Liver (tissue), 8 donors: ENCODE measurements at regions not wholly inside any gene's neighbourhood (a gene's known extent, or its start where the extent isn't known, plus 50 kb on each side); places are given as distances from the start of the nearest gene placed in this dataset.

Experiments used
- DNase-seq: peaks from one replicate; pipeline ENCODE4 v3.0.0-alpha.2; 2017; ENCODE audit warnings: low spot score
- H3K27ac ChIP-seq, 2 donors: one replicate each; pipeline ENCODE4 v1.7.0; 2013; ENCODE audit warnings: inconsistent platforms in 2 of 2, low read length in 2 of 2, control low read depth in 1 of 2, low read depth in 1 of 2, mild to moderate bottlenecking in 1 of 2
- H3K27me3 ChIP-seq, 4 donors: one replicate each; pipeline versions ENCODE4 v1.6.1 to v1.7.0; 2013; ENCODE audit warnings: low read length in 3 of 4, inconsistent platforms in 1 of 4, mild to moderate bottlenecking in 1 of 4, moderate library complexity in 1 of 4; ENCODE audit not compliant: control insufficient read depth in 4 of 4, insufficient read depth in 4 of 4
- H3K36me3 ChIP-seq, 4 donors: one replicate each; pipeline versions ENCODE4 v1.6.1 to v1.7.0; 2013; ENCODE audit warnings: low read length in 3 of 4, mild to moderate bottlenecking in 3 of 4, low read depth in 1 of 4, moderate library complexity in 1 of 4; ENCODE audit not compliant: control insufficient read depth in 4 of 4, insufficient read depth in 3 of 4
- H3K4me1 ChIP-seq, 4 donors: one replicate each; pipeline versions ENCODE4 v1.6.1 to v1.7.0; 2013; ENCODE audit warnings: low read length in 3 of 4, mild to moderate bottlenecking in 3 of 4, moderate library complexity in 1 of 4; ENCODE audit not compliant: control insufficient read depth in 4 of 4, insufficient read depth in 4 of 4
- H3K4me3 ChIP-seq, 3 donors: one replicate each; pipeline versions ENCODE4 v1.6.1 to v1.7.0; 2013; ENCODE audit warnings: low read length in 3 of 3, control low read depth in 1 of 3, low read depth in 1 of 3, mild to moderate bottlenecking in 1 of 3
- H3K9ac ChIP-seq, 2 donors: one replicate each; pipeline ENCODE4 v1.7.0; 2013; ENCODE audit warnings: low read length in 2 of 2, mild to moderate bottlenecking in 2 of 2, moderate library complexity in 2 of 2, control low read depth in 1 of 2, low read depth in 1 of 2
- H3K9me3 ChIP-seq, 4 donors: one replicate each; pipeline versions ENCODE4 v1.6.1 to v1.7.0; 2013; ENCODE audit warnings: low read length in 3 of 4; ENCODE audit not compliant: control insufficient read depth in 4 of 4
- EGR1 ChIP-seq, 2 donors: IDR thresholded peaks; 2 replicates each; pipeline ENCODE4 v1.6.1; 2016 to 2018; ENCODE audit warnings: antibody characterized with exemption in 2 of 2, low read depth in 2 of 2
- FOXA1 ChIP-seq: IDR thresholded peaks from 2 replicates; pipeline ENCODE4 v1.6.1; 2016; ENCODE audit warnings: antibody characterized with exemption
- FOXA2 ChIP-seq: IDR thresholded peaks from 2 replicates; pipeline ENCODE4 v1.6.1; 2016; ENCODE audit warnings: antibody characterized with exemption
- GABPA ChIP-seq, 2 donors: IDR thresholded peaks in 1 of 2; conservative IDR thresholded peaks in 1 of 2; 2 replicates each; pipeline ENCODE4 v1.6.1; 2016; ENCODE audit warnings: antibody characterized with exemption in 2 of 2, mild to moderate bottlenecking in 1 of 2, moderate library complexity in 1 of 2
- HNF4A ChIP-seq, 2 donors: conservative IDR thresholded peaks; 2 replicates each; pipeline ENCODE4 v1.6.1; 2016; ENCODE audit warnings: antibody characterized with exemption in 2 of 2, mild to moderate bottlenecking in 2 of 2
- HNF4G ChIP-seq: IDR thresholded peaks from 2 replicates; pipeline ENCODE4 v1.6.1; 2016; ENCODE audit warnings: antibody characterized with exemption
- JUND ChIP-seq, 2 donors: IDR thresholded peaks; 2 replicates each; pipeline ENCODE4 v1.6.1; 2016; ENCODE audit warnings: antibody characterized with exemption in 2 of 2
- NR2F2 ChIP-seq: IDR thresholded peaks from 2 replicates; pipeline ENCODE4 v1.6.1; 2016; ENCODE audit warnings: antibody characterized with exemption
- RAD21 ChIP-seq, 2 donors: IDR thresholded peaks; 2 replicates each; pipeline ENCODE4 v1.6.1; 2016; ENCODE audit warnings: antibody characterized with exemption in 2 of 2, mild to moderate bottlenecking in 2 of 2
- REST ChIP-seq: IDR thresholded peaks from 2 replicates; pipeline ENCODE4 v1.6.1; 2016; ENCODE audit warnings: antibody characterized with exemption, mild to moderate bottlenecking
- RXRA ChIP-seq, 2 donors: IDR thresholded peaks; 2 replicates each; pipeline ENCODE4 v1.6.1; 2017 to 2018; ENCODE audit warnings: antibody characterized with exemption in 2 of 2, mild to moderate bottlenecking in 1 of 2
- SP1 ChIP-seq: IDR thresholded peaks from 2 replicates; pipeline ENCODE4 v1.6.1; 2018; ENCODE audit warnings: antibody characterized with exemption, mild to moderate bottlenecking
- TAF1 ChIP-seq: conservative IDR thresholded peaks from 2 replicates; pipeline ENCODE4 v1.6.1; 2016; ENCODE audit warnings: antibody characterized with exemption, mild to moderate bottlenecking
- YY1 ChIP-seq: IDR thresholded peaks from 2 replicates; pipeline ENCODE4 v1.6.1; 2016; ENCODE audit warnings: antibody characterized with exemption, mild to moderate bottlenecking
- ZBTB33 ChIP-seq: IDR thresholded peaks from 2 replicates; pipeline ENCODE4 v1.6.1; 2016; ENCODE audit warnings: antibody characterized with exemption
- WGBS: extraction: QIAGEN DNeasy Blood & Tissue Kit; methylation state at CpG from one replicate; pipeline ENCODE4 v1.1.7; 2013; 5-methylcytosine and 5-hydroxymethylcytosine counted together
- TF ChIP-seq, protein P1 (sequence below): IDR thresholded peaks from 2 replicates; pipeline ENCODE4 v1.6.1; 2016; ENCODE audit warnings: antibody characterized with exemption
- TF ChIP-seq, protein P2 (sequence below): fragments of 150-350 bp; IDR thresholded peaks from 2 replicates; pipeline ENCODE4 v1.5.1; 2017; ENCODE audit warnings: improper control_type of control experiment, low read depth, low read length; ENCODE audit not compliant: missing input control
- TF ChIP-seq, protein P3 (sequence below): IDR thresholded peaks from 2 replicates; pipeline ENCODE4 v1.6.1; 2016; ENCODE audit warnings: antibody characterized with exemption
- donor health status: healthy.
- donor health status: healthy.
- donor health status: healthy.
- donor health status: healthy.
- donor health status: healthy.

DNA sequence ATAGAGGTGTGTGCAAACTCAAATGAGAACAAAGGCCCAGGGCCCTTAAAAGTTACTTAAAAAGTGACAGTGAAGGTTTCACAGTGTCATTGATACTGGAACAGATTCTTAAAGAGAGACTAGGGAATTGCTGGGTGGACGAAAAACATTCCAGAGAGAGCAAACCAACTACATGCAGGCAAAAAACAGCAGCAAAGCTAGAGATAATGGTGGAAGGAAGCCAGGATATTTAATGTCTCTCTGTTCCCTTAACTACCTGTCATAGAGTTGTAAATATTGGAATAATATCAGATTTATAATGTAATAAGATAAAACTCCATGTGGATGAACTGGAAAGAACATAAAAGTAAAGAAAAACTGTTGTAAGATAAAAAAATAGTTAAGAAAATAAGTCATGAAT lies 508.6 kb downstream of the TAF11L14 start:
- no peaks in the 10 kb centered on the region for H3K36me3 ChIP-seq
- no peak overlapping the region for H3K4me3 ChIP-seq
- no peak overlapping the region for H3K27ac ChIP-seq
- no peaks in the 10 kb centered on the region for H3K27me3 ChIP-seq
- 72% methylated on average over 1 of the region's 1 CpG for WGBS
- H3K9ac ChIP-seq, result no peak overlapping the region
- no peaks in the 10 kb centered on the region for H3K9me3 ChIP-seq
- TF ChIP-seq FOXA1 (no peak), HNF4A (conservative IDR thresholded peaks at IDR 0.05) (no peak), SP1 (no peak), NR2F2 (no peak), JUND (IDR thresholded peaks at IDR 0.05) (no peak), TAF1 (no peak), EGR1 (IDR thresholded peaks at IDR 0.05; ENCODE audit: low read depth in 2 of 2) (no peak), GABPA (IDR thresholded peaks at IDR 0.05 in 1 of 2, conservative IDR thresholded peaks at IDR 0.05 in 1 of 2) (no peak), HNF4G (no peak), REST (no peak), RAD21 (IDR thresholded peaks at IDR 0.05) (no peak), RXRA (IDR thresholded peaks at IDR 0.05) (no peak)
- TF ChIP-seq, protein P1, sequence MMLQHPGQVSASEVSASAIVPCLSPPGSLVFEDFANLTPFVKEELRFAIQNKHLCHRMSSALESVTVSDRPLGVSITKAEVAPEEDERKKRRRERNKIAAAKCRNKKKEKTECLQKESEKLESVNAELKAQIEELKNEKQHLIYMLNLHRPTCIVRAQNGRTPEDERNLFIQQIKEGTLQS, result no peak
- TF ChIP-seq, protein P2, sequence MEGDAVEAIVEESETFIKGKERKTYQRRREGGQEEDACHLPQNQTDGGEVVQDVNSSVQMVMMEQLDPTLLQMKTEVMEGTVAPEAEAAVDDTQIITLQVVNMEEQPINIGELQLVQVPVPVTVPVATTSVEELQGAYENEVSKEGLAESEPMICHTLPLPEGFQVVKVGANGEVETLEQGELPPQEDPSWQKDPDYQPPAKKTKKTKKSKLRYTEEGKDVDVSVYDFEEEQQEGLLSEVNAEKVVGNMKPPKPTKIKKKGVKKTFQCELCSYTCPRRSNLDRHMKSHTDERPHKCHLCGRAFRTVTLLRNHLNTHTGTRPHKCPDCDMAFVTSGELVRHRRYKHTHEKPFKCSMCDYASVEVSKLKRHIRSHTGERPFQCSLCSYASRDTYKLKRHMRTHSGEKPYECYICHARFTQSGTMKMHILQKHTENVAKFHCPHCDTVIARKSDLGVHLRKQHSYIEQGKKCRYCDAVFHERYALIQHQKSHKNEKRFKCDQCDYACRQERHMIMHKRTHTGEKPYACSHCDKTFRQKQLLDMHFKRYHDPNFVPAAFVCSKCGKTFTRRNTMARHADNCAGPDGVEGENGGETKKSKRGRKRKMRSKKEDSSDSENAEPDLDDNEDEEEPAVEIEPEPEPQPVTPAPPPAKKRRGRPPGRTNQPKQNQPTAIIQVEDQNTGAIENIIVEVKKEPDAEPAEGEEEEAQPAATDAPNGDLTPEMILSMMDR, result no peak
- no peak for DNase-seq
- H3K4me1 ChIP-seq, result no peaks in the 10 kb centered on the region

DNA sequence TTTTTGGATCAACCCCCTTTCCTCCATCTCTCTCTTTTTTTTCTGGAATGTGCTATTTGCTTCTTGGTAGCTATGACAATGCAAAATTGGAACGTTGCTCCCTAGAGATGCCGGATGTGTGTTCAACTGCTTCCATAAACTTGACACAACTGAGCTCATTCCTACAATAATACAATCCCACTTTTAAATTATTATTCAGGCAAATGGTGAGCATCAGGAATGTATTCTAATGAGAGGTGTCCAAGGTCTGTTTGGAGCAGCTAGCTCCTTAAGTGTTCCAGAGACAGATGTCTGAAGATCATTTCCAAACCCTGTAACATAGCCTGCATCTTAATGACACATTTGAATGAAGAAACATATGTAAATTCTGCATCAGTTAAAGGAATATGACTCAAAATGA lies 518.4 kb downstream of the TAF11L14 start:
- DNase-seq, result no peak
- WGBS, result 85% methylated on average over 2 of the region's 2 CpGs

More for the DNA sequence above, 518.4 kb downstream of the TAF11L14 start:
- no peaks in the 10 kb centered on the region for H3K9me3 ChIP-seq
- H3K9ac ChIP-seq, result no peak overlapping the region
- no peaks in the 10 kb centered on the region for H3K27me3 ChIP-seq
- no peak overlapping the region for H3K4me3 ChIP-seq
- no peak overlapping the region for H3K27ac ChIP-seq
- H3K36me3 ChIP-seq, result no peaks in the 10 kb centered on the region
- H3K4me1 ChIP-seq, result no peaks in the 10 kb centered on the region
- TF ChIP-seq ZBTB33 (no peak), HNF4A (conservative IDR thresholded peaks at IDR 0.05) (no peak), FOXA2 (no peak), JUND (IDR thresholded peaks at IDR 0.05) (no peak), GABPA (IDR thresholded peaks at IDR 0.05 in 1 of 2, conservative IDR thresholded peaks at IDR 0.05 in 1 of 2) (no peak), RAD21 (IDR thresholded peaks at IDR 0.05) (no peak), NR2F2 (no peak), YY1 (no peak)
- TF ChIP-seq, protein P2, result no peak
- TF ChIP-seq, protein P3, sequence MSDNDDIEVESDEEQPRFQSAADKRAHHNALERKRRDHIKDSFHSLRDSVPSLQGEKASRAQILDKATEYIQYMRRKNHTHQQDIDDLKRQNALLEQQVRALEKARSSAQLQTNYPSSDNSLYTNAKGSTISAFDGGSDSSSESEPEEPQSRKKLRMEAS, result no peak
